GM12872 (cell line): ENCODE measurements at regions not wholly inside any gene's neighbourhood (a gene's known extent, or its start where the extent isn't known, plus 50 kb on each side); places are given as distances from the start of the nearest gene placed in this dataset.
A peak's percentile ranks its signal among the peaks of the same experiment; 100 is the strongest.

ENCODE experiments used
- TF ChIP-seq, protein P1 (sequence below): IDR thresholded peaks from 3 replicates; pipeline ENCODE4 v1.5.1; 2011; ENCODE audit warnings: low read depth, mild to moderate bottlenecking, low read length, moderate library complexity; ENCODE audit not compliant: insufficient read depth

- TF ChIP-seq, protein P1, sequence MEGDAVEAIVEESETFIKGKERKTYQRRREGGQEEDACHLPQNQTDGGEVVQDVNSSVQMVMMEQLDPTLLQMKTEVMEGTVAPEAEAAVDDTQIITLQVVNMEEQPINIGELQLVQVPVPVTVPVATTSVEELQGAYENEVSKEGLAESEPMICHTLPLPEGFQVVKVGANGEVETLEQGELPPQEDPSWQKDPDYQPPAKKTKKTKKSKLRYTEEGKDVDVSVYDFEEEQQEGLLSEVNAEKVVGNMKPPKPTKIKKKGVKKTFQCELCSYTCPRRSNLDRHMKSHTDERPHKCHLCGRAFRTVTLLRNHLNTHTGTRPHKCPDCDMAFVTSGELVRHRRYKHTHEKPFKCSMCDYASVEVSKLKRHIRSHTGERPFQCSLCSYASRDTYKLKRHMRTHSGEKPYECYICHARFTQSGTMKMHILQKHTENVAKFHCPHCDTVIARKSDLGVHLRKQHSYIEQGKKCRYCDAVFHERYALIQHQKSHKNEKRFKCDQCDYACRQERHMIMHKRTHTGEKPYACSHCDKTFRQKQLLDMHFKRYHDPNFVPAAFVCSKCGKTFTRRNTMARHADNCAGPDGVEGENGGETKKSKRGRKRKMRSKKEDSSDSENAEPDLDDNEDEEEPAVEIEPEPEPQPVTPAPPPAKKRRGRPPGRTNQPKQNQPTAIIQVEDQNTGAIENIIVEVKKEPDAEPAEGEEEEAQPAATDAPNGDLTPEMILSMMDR: no peak
Observed at GRCh38 chr11:70751142-70751734, 352.9 kb downstream of the CTTN start.

DNA sequence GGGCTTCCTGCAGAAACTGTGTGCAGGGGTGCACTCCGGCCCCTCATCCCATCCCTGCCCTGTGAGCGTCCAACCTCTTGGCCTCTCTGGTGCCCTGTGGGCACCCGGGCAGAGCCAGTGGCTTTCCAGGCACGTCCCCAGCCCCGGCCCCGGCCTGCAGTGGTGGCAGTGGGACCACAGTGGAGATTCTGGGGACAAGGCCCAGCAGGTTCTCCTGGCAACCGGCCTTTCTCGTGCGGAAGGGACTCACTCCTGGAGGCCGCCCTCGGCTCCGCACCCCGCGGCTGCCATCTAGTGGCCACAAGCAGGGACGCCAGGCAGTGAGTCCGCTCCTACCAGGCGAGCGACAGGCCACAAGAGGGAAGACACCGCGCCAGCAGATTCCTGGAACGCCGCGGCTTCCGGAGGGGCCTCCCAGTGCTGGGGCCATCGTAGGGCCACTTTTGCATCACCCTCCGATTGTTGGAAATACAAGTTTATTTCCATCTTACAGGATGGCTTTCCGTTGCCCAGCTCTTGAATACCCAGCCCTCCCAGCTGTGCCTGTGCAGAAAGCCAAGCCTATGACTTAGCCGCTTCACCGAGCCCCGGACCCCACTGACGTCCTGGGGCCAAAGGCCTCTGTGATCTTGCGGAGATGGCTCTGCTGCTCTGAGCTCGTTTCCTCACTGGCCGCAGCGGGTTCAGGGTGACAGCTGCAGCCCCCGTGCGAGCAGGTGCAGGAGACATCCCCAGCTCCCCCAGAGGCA, 357.3 kb downstream of the CTTN start:
- TF ChIP-seq, protein P1: peak; percentile 93

GRCh38 chr11:70756341-70756740, 358.0 kb downstream of the CTTN start:
- TF ChIP-seq, protein P1: no peak

DNA sequence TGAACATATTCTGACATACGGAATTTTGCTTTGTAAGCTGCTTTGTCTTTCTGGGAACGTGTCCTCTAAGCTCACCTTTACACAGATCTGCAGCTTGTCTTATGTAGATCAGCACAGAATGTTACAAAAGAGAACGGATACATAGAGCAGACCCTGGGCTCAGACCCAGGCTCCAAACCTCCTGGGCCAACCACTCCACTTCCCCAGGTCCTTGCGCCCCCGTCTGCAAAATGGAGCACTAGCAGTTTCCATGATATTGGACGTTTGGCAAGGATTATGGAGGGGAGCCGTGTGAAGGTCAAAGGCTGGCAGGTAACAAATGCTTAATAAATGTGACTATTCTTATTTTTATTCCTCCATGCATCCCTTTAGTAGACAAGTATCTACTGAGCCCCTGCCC, 358.4 kb downstream of the CTTN start:
- TF ChIP-seq, protein P1: no peak

DNA sequence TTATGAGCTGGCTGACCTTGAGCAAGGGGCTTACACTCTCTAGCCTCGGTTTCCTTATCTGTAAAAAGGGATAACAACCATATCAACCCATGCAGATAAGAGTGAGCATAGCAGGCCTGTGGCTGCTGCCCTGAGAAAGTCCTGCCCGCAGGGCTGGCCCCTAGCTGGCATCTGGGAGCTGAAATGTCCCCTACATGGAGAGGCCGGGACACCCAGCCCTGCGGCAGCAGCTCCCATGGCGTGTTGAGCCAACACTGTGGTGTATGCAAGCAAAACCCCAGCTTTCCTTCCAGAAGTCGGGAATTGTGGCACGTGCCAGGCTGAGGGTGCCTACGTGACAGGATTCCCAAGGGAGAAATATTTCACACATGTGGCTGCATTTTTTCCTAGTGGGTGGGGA, 358.9 kb downstream of the CTTN start:
- TF ChIP-seq, protein P1: no peak

GRCh38 chr11:70758206-70758605, 359.9 kb downstream of the CTTN start:
- TF ChIP-seq, protein P1: no peak

DNA sequence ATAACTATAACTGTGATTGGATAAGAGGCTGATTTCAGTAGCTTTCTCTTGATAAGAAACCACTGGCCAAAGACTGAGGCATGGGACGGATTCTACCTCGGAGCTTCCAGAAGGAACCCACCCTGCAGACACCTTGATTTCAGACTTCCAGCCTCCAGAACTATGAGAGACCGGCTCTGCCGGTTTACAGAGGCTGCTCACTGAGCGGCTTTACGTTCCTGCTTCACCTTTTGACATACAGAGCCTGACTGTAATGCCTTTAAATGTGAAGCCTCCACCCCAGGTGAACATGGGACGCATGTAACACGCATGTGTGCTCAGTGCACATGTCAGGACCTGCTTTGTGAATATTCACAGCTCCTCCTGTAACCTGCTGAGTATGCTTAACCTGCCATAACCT, 361.5 kb downstream of the CTTN start:
- TF ChIP-seq, protein P1: no peak
